NT2/D1 (cell line): ENCODE measurements at regions not wholly inside any gene's neighbourhood (a gene's known extent, or its start where the extent isn't known, plus 50 kb on each side); places are given as distances from the start of the nearest gene placed in this dataset.

ENCODE experiments used
- SUZ12 ChIP-seq: IDR thresholded peaks from 2 replicates; pipeline ENCODE4 v1.6.1; 2011; ENCODE audit not compliant: insufficient read length, insufficient read depth; ENCODE audit errors: extremely low read depth
- YY1 ChIP-seq: IDR thresholded peaks from 2 replicates; pipeline ENCODE4 v1.6.1; 2011; ENCODE audit not compliant: insufficient read length, insufficient read depth
- ZNF274 ChIP-seq: IDR thresholded peaks from 2 replicates; pipeline ENCODE4 v1.6.1; 2011; ENCODE audit warnings: mild to moderate bottlenecking, low read depth, low read length

DNA sequence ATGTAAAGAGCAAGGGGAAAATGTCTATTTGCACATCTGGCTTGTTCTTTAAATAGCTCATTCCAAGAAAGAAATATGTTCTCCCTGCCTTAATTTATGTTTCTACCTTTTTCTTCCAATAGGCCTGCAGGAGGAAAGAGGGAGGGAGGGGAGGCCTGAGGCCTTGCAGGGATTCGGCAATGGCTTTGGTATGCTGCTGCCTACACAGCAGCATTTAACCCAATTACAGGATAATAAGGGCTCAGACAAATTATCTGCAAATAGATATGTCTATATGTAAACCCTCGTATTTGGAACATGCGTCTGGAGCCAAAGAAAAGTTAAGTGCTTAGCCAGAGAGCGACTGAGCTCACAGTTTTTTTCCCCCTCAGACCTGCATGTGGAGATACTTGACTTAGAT, 277.2 kb downstream of the CDC5L start:
- TF ChIP-seq ZNF274 (no peak), YY1 (no peak), SUZ12 (no peak)
